Mucosa of descending colon (tissue), 3 donors: ENCODE measurements at regions not wholly inside any gene's neighbourhood (a gene's known extent, or its start where the extent isn't known, plus 50 kb on each side); places are given as distances from the start of the nearest gene placed in this dataset.

ENCODE experiments used
- ATAC-seq: fragments of 200-7000 bp; cut with Tn5 transposase; one replicate; pipeline ENCODE4 v1.9.1; 2020; ENCODE audit warnings: mild to moderate bottlenecking, moderate library complexity
- DNase-seq, 3 donors: peaks; one replicate each; pipeline ENCODE4 v3.0.0-alpha.2; 2020
- H3K36me3 ChIP-seq: fragments of 200-600 bp; one replicate; pipeline ENCODE4 v1.8.0; 2021; ENCODE audit warnings: low read depth, mild to moderate bottlenecking
- H3K4me1 ChIP-seq: fragments of 200-600 bp; one replicate; pipeline ENCODE4 v1.8.0; 2021; ENCODE audit warnings: low read depth, mild to moderate bottlenecking
- H3K4me3 ChIP-seq: fragments of 200-600 bp; one replicate; pipeline ENCODE4 v1.8.0; 2021; ENCODE audit warnings: mild to moderate bottlenecking
- H3K9me3 ChIP-seq: fragments of 200-600 bp; one replicate; pipeline ENCODE4 v1.8.0; 2021; ENCODE audit warnings: mild to moderate bottlenecking
- intact Hi-C, 2 donors: fragments of 100-400 bp; cut with DNase I in 1 of 2; cut with micrococcal nuclease in 1 of 2; formaldehyde crosslinking; loops; one replicate each; pipeline versions ENCODE4 v1.11.0 to v1.11.1; 2022; cut with DNase I, micrococcal nuclease
- TF ChIP-seq, protein P1 (sequence below): fragments of 200-600 bp; IDR thresholded peaks from one replicate; pipeline ENCODE4 v1.8.0; 2022; ENCODE audit warnings: antibody characterized with exemption, mild to moderate bottlenecking
- donor health status: DM: no; HTN: no; CAD: no; lungs with moderate emphysema.
- donor health status: DM: no; HTN: no; CAD: no.
- donor health status: DM: no; HTN: yes; CAD: no.

DNA sequence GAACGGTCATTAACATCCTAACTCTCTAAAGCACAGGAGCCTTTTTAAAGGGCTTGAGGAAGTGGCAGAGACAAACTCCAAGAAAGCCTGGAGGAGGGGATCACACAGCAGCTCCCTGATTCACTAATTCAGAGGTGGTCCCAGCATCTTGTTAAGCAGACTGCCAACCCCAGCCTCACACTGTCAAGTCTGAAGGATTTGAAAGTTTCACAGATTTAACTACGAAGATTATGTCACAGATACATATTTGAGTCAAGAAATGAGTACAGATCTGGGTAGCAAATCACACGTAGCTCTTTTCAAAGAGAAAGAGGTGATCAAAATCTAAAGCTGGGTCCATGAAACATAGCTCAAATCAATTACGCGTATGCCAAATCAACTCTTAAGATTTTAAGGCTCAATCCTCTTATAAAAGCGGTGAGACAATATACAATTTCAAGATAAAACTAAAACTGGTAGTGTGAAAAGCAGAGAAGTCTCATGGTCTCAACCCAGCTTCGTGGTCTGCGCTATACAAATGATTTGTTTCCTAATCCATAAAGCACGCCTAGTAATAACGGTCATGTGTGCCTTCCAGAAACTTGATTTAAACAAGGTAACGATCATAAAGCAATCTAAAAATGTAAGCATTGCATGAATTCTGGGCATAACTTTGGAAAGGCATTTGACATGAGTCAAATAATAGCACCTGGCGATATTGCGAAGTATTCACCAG lies 229.9 kb upstream of the MKLN1 start:
- Histone ChIP-seq H3K36me3 (no peaks in the 10 kb centered on the region), H3K4me1 (no peaks in the 10 kb centered on the region)

GRCh38 chr7:131098527-131098926 lies 229.1 kb upstream of the MKLN1 start:
- Histone ChIP-seq H3K36me3 (no peaks in the 10 kb centered on the region), H3K4me1 (no peaks in the 10 kb centered on the region), H3K4me3 (no peak overlapping the region), H3K9me3 (no peaks in the 10 kb centered on the region)
- ATAC-seq: no peak
- TF ChIP-seq, protein P1, sequence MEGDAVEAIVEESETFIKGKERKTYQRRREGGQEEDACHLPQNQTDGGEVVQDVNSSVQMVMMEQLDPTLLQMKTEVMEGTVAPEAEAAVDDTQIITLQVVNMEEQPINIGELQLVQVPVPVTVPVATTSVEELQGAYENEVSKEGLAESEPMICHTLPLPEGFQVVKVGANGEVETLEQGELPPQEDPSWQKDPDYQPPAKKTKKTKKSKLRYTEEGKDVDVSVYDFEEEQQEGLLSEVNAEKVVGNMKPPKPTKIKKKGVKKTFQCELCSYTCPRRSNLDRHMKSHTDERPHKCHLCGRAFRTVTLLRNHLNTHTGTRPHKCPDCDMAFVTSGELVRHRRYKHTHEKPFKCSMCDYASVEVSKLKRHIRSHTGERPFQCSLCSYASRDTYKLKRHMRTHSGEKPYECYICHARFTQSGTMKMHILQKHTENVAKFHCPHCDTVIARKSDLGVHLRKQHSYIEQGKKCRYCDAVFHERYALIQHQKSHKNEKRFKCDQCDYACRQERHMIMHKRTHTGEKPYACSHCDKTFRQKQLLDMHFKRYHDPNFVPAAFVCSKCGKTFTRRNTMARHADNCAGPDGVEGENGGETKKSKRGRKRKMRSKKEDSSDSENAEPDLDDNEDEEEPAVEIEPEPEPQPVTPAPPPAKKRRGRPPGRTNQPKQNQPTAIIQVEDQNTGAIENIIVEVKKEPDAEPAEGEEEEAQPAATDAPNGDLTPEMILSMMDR: no peak
- intact Hi-C loops: no loop called here
- no peak for DNase-seq

More for the DNA sequence above, 229.9 kb upstream of the MKLN1 start:
- intact Hi-C loops: no loop called here
- ATAC-seq (no peak), DNase-seq (no peak)
- TF ChIP-seq, protein P1: no peak
- Histone ChIP-seq H3K9me3 (no peaks in the 10 kb centered on the region), H3K4me3 (no peak overlapping the region)

- H3K4me3 ChIP-seq: no peak overlapping the region
- no peaks in the 10 kb centered on the region for H3K4me1 ChIP-seq
- ATAC-seq (no peak), DNase-seq (no peak)
- H3K36me3 ChIP-seq: no peaks in the 10 kb centered on the region
- TF ChIP-seq, protein P1: no peak
- no peaks in the 10 kb centered on the region for H3K9me3 ChIP-seq
- intact Hi-C loops: no loop called here
These were observed 227.2 kb upstream of the MKLN1 start for GRCh38 chr7:131100357-131101054.

DNA sequence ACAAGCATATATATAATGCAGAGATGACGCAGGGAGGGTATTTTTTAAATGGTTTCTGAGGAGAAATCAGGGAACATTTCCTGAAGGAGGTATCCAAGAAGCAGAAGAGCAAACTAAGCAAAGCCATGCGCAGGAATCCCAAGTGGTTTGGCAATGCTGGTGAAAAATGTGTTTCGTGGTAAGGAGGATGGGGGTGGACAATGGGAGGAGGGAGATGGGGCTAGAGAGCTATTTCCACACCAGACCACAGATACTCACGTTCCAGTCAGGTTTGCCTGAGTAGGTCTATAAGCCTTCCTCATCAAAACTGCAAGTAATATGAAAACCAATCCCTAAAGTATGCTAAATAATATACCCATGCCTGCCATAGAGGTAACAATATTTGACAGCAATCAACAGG lies 223.7 kb upstream of the MKLN1 start:
- DNase-seq: no peak
- H3K9me3 ChIP-seq: no peaks in the 10 kb centered on the region
- TF ChIP-seq, protein P1: no peak
- H3K36me3 ChIP-seq: no peaks in the 10 kb centered on the region
- peaks cover 6% of the 10 kb centered on the region for H3K4me1 ChIP-seq
- intact Hi-C loops: no loop called here
- no peak overlapping the region for H3K4me3 ChIP-seq
- no peak for ATAC-seq

DNA sequence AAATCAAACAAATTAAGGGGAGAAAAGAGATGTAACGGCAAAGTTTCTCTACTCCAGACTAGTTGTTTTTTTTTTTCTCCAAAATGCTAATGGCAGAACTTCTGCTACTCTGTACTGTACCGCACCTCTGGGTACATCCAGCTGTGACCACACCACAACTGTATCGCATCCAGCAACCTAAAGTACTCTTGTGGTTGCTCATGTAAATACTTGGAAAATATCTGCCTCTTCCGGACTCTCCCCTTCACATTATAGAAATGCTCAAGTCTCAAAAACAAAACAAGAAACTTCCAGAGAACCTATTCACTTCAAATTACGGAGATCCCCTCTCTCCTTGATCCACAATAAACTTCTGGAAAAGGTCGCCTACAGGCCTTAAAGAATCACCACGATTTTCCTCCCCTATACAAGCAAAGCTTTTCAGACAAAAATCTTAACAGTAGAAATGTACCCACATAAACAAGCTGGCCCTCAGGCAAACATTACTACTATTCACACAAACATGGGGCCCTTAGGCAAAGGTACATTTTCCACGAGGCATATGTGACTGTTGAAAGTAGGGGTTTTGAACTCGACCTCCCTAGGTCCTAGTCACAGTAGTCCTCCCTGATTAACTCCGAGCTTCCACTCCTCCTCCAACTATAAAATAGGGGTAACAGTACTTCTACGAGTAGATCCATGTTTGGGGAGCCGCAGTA lies 222.9 kb upstream of the MKLN1 start:
- peaks cover 6% of the 10 kb centered on the region for H3K4me1 ChIP-seq

More for the DNA sequence above, 222.9 kb upstream of the MKLN1 start:
- no peak for DNase-seq
- no peak for ATAC-seq
- Histone ChIP-seq H3K36me3 (no peaks in the 10 kb centered on the region), H3K9me3 (no peaks in the 10 kb centered on the region), H3K4me3 (no peak overlapping the region)
- intact Hi-C loops: no loop called here
- TF ChIP-seq, protein P1: no peak
